Esophagus squamous epithelium (tissue), 5 donors: ENCODE measurements at regions not wholly inside any gene's neighbourhood (a gene's known extent, or its start where the extent isn't known, plus 50 kb on each side); places are given as distances from the start of the nearest gene placed in this dataset.
"Not testable (repeated sequence)": the region's sequence is repeated elsewhere in the genome, so short reads cannot be mapped to it uniquely, and the experiment has no call there.

Experiments
- DNase-seq: peaks from one replicate; lab custom pipeline; 2025; lab: John Stamatoyannopoulos, UW
- H3K27ac ChIP-seq, 4 donors: fragments of 200-600 bp; sonication (generic); one replicate each; pipeline ENCODE4 v1.5.1; 2016 to 2019; ENCODE audit warnings: mild to moderate bottlenecking in 1 of 4
- H3K27me3 ChIP-seq, 4 donors: fragments of 200-600 bp; sonication (generic); 1 replicate in 3 of 4; 2 replicates in 1 of 4; pipeline versions ENCODE4 v1.5.1 to v1.6.0; 2017 to 2021; ENCODE audit warnings: antibody characterized with exemption in 1 of 4
- H3K36me3 ChIP-seq, 3 donors: fragments of 200-600 bp; sonication (generic); one replicate each; pipeline ENCODE4 v1.5.1; 2016 to 2019
- H3K4me1 ChIP-seq, 3 donors: fragments of 200-600 bp; sonication (generic); one replicate each; pipeline ENCODE4 v1.5.1; 2017 to 2019
- H3K4me3 ChIP-seq, 4 donors: fragments of 200-600 bp; sonication (generic); 1 replicate in 3 of 4; 2 replicates in 1 of 4; pipeline ENCODE4 v1.5.1; 2016 to 2019; ENCODE audit warnings: mild to moderate bottlenecking in 2 of 4, moderate library complexity in 1 of 4
- H3K9me3 ChIP-seq, 3 donors: fragments of 200-600 bp; sonication (generic); one replicate each; pipeline ENCODE4 v1.5.1; 2016 to 2019
- POLR2A ChIP-seq, 4 donors: fragments of 450-650 bp; IDR thresholded peaks; one replicate each; pipeline ENCODE4 v1.6.1; 2017; ENCODE audit warnings: antibody characterized with exemption in 4 of 4, mild to moderate bottlenecking in 4 of 4, moderate library complexity in 3 of 4
- WGBS, 2 donors: methylation state at CpG; one replicate each; pipeline ENCODE4 v1.1.5; 2018; 5-methylcytosine and 5-hydroxymethylcytosine counted together
- intact Hi-C: fragments of 100-400 bp; cut with DNase I; formaldehyde crosslinking; loops from one replicate; pipeline ENCODE4 v1.15.0; 2022
- TF ChIP-seq, protein P1 (sequence below), 6 experiments: fragments of 450-650 bp in 4 of 6; fragments of 200-600 bp in 2 of 6; sonication (generic) in 2 of 6; IDR thresholded peaks; one replicate each; pipeline ENCODE4 v1.5.1; 2016 to 2019; ENCODE audit warnings: antibody characterized with exemption in 6 of 6, mild to moderate bottlenecking in 4 of 6, moderate library complexity in 4 of 6
- donor health status: DM: yes; HTN: yes; CAD: no.

DNA sequence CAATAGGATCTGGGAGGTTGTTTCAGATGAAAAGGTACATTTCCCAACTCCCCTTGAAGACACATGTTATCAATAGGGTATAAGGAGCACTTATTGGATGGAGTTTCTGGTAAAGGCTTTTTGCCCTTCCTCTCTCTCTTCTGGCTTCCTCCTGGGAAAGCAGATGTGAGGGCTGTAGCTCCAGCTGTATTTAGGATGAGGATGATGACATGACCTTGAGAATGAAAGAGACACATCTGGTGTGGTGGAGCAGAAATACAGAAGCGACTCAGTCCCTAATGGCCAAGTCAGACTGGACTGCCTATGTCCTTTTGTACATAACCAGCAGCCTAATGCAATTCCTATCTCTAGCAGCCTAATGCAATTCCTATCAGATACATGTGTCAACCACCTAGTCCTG lies 100.9 kb upstream of the NXPH2 start:
- H3K4me3 ChIP-seq = no peak overlapping the region
- no peaks in the 10 kb centered on the region for H3K36me3 ChIP-seq
- no peak overlapping the region for H3K27ac ChIP-seq
- intact Hi-C loops = no loop called here
- H3K27me3 ChIP-seq = no peaks in the 10 kb centered on the region
- no peaks in the 10 kb centered on the region for H3K9me3 ChIP-seq
- DNase-seq = no peak
- 33 to 88% methylated on average over 1 of the region's 1 CpG for whole genome bisulfite sequencing, 2 donors
- no peaks in the 10 kb centered on the region for H3K4me1 ChIP-seq
- TF ChIP-seq, protein P1, sequence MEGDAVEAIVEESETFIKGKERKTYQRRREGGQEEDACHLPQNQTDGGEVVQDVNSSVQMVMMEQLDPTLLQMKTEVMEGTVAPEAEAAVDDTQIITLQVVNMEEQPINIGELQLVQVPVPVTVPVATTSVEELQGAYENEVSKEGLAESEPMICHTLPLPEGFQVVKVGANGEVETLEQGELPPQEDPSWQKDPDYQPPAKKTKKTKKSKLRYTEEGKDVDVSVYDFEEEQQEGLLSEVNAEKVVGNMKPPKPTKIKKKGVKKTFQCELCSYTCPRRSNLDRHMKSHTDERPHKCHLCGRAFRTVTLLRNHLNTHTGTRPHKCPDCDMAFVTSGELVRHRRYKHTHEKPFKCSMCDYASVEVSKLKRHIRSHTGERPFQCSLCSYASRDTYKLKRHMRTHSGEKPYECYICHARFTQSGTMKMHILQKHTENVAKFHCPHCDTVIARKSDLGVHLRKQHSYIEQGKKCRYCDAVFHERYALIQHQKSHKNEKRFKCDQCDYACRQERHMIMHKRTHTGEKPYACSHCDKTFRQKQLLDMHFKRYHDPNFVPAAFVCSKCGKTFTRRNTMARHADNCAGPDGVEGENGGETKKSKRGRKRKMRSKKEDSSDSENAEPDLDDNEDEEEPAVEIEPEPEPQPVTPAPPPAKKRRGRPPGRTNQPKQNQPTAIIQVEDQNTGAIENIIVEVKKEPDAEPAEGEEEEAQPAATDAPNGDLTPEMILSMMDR (IDR thresholded peaks at IDR 0.05) = no peak
- TF ChIP-seq POLR2A (IDR thresholded peaks at IDR 0.05) = no peak

DNA sequence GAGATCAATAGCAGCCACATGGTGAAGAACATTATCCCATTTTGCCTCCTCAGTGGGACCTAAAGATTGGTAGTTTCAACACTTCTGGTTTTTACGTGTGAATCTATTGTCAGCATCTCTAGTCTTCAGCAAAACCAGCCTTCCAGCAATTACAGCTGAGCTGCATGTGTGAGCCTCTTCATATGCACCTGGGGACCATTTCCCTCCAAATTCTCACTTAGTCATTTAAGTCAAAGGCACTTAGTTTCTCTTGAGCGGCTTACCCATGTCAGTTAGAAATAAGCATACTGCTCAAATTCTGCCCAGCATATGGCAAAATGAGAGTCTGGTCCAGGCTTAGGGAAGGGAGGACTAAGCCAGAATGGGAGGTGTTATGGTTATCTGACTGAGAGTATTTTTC lies 99.7 kb upstream of the NXPH2 start:
- H3K27me3 ChIP-seq = no peaks in the 10 kb centered on the region
- no peaks in the 10 kb centered on the region for H3K9me3 ChIP-seq
- H3K4me3 ChIP-seq = no peak overlapping the region
- H3K36me3 ChIP-seq = no peaks in the 10 kb centered on the region
- 73 to 100% methylated on average over 2 of the region's 2 CpGs for WGBS, 2 donors
- H3K4me1 ChIP-seq = no peaks in the 10 kb centered on the region
- H3K27ac ChIP-seq = no peak overlapping the region
- no peak for DNase-seq
- TF ChIP-seq POLR2A (IDR thresholded peaks at IDR 0.05) = no peak
- TF ChIP-seq, protein P1 (IDR thresholded peaks at IDR 0.05) = no peak
- intact Hi-C loops = no loop called here

DNA sequence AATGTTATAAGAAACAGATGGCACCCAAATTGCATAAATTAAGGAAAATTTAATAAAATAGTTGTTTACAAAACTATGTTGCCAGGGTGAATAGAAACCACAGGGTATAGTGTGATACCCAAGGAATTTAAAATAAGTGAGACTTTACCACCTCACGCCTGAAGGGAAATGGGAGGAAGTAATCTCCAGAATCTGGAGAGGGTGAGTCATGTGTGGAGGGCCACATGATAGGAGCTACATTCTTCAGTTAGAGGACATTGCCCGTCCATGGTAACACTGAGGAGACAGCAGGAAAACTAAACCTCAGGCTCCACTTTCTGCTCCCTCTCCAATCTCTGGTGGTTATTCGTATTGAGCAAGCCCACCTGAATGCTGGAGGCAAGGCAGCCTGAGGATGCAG lies 97.2 kb upstream of the NXPH2 start:
- Histone ChIP-seq H3K9me3 (no peaks in the 10 kb centered on the region), H3K4me1 (no peaks in the 10 kb centered on the region), H3K27me3 (no peaks in the 10 kb centered on the region), H3K4me3 (no peak overlapping the region), H3K27ac (no peak overlapping the region), H3K36me3 (no peaks in the 10 kb centered on the region)
- TF ChIP-seq, protein P1 (IDR thresholded peaks at IDR 0.05) = no peak
- no peak for TF ChIP-seq POLR2A (IDR thresholded peaks at IDR 0.05)
- DNase-seq = no peak
- WGBS, 2 donors = 75 to 77% methylated on average over 3 of the region's 3 CpGs
- intact Hi-C loops = no loop called here

DNA sequence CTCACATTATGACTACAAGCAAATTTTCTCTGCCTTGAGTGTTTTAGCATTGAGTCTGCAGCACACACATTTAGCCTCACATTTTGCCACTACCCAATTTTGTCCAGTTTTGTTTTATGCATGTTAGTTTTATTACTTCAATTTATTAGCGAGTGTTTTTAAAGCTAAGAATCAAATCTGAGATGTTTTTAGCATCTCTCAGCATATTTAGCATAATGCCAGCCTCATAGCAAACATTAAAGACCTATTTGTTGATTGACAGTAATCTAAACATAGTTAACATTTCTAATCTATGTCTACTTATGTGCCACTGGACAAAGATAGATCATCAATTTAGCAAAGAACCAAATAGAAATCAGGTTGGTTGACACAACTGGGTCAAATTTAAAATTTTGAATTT lies 94.1 kb upstream of the NXPH2 start:
- intact Hi-C loops = no loop called here
- H3K36me3 ChIP-seq = no peaks in the 10 kb centered on the region
- no peaks in the 10 kb centered on the region for H3K9me3 ChIP-seq
- no peaks in the 10 kb centered on the region for H3K4me1 ChIP-seq
- H3K27ac ChIP-seq = no peak overlapping the region
- 42 to 45% methylated on average over 1 of the region's 1 CpG for WGBS, 2 donors
- TF ChIP-seq POLR2A (IDR thresholded peaks at IDR 0.05) = no peak
- TF ChIP-seq, protein P1 (IDR thresholded peaks at IDR 0.05) = no peak
- no peak for DNase-seq
- no peaks in the 10 kb centered on the region for H3K27me3 ChIP-seq
- no peak overlapping the region for H3K4me3 ChIP-seq

DNA sequence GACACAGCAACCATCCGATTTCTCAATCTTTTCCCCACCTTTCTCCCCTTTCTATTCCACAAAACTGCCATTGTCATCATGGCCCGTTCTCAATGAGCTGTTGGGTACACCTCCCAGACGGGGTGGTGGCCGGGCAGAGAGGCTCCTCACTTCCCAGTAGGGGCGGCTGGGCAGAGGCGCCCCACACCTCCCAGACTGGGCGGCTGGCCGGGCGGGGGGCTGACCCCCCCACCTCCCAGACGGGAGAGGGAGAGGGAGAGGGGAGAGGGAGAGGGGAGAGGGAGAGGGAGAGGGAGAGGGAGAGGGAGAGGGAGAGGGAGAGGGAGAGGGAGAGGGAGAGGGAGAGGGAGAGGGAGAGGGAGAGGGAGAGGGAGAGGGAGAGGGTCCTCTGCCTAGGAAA lies 91.9 kb upstream of the NXPH2 start:
- H3K4me3 ChIP-seq, H3K4me1 ChIP-seq, H3K27me3 ChIP-seq, intact Hi-C loops, DNase-seq, H3K36me3 ChIP-seq, H3K27ac ChIP-seq, H3K9me3 ChIP-seq: not testable (repeated sequence)
- WGBS, 2 donors = 80 to 91% methylated on average over 1 of the region's 10 CpGs

DNA sequence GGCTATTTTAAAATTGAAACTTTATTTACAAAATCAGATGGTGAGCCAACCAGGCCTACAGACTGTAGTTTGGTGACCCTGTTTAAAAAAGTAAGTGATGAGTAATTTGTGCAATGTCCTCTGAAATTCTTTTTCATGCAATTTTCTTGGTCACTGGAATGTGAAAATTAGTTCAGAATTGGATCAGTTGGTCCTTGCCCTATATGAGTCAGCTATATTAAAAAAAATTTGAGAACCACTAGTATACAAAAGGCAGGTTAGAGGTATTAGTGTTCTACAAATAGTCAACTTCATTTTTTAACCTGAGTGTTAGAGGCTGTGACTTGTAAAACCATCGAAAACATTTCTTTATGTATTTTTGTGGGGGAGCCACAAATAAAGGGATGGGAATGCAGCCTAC lies 91.1 kb upstream of the NXPH2 start:
- H3K9me3 ChIP-seq = no peaks in the 10 kb centered on the region
- TF ChIP-seq POLR2A (IDR thresholded peaks at IDR 0.05) = no peak
- TF ChIP-seq, protein P1 (IDR thresholded peaks at IDR 0.05) = no peak
- H3K4me3 ChIP-seq = no peak overlapping the region
- no peaks in the 10 kb centered on the region for H3K36me3 ChIP-seq
- no peak overlapping the region for H3K27ac ChIP-seq
- WGBS, 2 donors = 85 to 91% methylated on average over 1 of the region's 1 CpG
- H3K27me3 ChIP-seq = no peaks in the 10 kb centered on the region
- H3K4me1 ChIP-seq = no peaks in the 10 kb centered on the region
- intact Hi-C loops = no loop called here
- DNase-seq = no peak
